ENCODE measurements at regions not wholly inside any gene's neighbourhood (a gene's known extent, or its start where the extent isn't known, plus 50 kb on each side); places are given as distances from the start of the nearest gene placed in this dataset.

GRCh38 chrX:84611843-84612636 lies 109.8 kb upstream of the HDX start:
- DNase-seq (ENCODE audit: low read depth): no peak
- H3K4me3 ChIP-seq (ENCODE audit: low read depth, low read length): no peak overlapping the region
- TF ChIP-seq, protein P1, sequence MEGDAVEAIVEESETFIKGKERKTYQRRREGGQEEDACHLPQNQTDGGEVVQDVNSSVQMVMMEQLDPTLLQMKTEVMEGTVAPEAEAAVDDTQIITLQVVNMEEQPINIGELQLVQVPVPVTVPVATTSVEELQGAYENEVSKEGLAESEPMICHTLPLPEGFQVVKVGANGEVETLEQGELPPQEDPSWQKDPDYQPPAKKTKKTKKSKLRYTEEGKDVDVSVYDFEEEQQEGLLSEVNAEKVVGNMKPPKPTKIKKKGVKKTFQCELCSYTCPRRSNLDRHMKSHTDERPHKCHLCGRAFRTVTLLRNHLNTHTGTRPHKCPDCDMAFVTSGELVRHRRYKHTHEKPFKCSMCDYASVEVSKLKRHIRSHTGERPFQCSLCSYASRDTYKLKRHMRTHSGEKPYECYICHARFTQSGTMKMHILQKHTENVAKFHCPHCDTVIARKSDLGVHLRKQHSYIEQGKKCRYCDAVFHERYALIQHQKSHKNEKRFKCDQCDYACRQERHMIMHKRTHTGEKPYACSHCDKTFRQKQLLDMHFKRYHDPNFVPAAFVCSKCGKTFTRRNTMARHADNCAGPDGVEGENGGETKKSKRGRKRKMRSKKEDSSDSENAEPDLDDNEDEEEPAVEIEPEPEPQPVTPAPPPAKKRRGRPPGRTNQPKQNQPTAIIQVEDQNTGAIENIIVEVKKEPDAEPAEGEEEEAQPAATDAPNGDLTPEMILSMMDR (IDR thresholded peaks at IDR 0.05; ENCODE audit: low read depth, low read length, missing control alignments): no peak
- in situ Hi-C loops (cut with HindIII; ENCODE audit: low sequenced_read_pairs): no loop called here

DNA sequence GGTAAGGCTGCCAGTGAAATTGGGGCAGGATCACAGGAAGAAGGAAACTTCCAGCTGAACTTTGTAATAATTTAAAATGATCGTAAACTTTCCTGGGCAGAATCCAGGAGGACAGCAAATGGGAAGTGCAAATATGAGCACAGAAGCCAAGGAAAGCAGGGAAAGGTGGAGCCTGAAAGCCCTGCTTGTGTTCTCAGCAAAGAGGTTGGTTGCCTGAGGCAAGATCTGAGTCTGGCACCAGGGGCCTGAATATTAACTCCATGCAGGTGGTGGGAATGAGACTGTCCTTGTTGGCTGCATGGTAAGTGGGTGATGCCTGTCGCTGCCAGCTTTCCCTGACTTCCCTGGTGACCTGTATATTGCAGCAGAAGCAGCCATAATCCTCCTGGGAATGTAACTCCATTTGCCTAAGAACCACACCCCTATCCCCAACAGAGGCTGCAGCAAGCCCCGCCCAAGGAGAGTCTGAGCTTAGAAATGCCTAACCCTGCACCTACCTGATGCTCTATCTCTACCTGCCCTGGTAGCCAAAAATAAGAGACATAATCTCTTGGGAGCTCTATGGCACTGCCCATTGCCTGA lies 132.0 kb upstream of the HDX start:
- TF ChIP-seq, protein P1 (IDR thresholded peaks at IDR 0.05; ENCODE audit: low read depth, low read length, missing control alignments): no peak
- H3K4me3 ChIP-seq (ENCODE audit: low read depth, low read length): no peak overlapping the region
- in situ Hi-C loops (cut with HindIII; ENCODE audit: low sequenced_read_pairs): no loop called here
- DNase-seq (ENCODE audit: low read depth): no peak

- no peak for DNase-seq (ENCODE audit: low read depth)
- H3K4me3 ChIP-seq (ENCODE audit: low read depth, low read length): no peak overlapping the region
- in situ Hi-C loops (cut with HindIII; ENCODE audit: low sequenced_read_pairs): no loop called here
- TF ChIP-seq, protein P1 (IDR thresholded peaks at IDR 0.05; ENCODE audit: low read depth, low read length, missing control alignments): no peak
Observed at GRCh38 chrX:84666086-84666485, 163.8 kb upstream of the HDX start.

- TF ChIP-seq, protein P1 (IDR thresholded peaks at IDR 0.05; ENCODE audit: low read depth, low read length, missing control alignments): no peak
- in situ Hi-C loops (cut with HindIII; ENCODE audit: low sequenced_read_pairs): no loop called here
- H3K4me3 ChIP-seq (ENCODE audit: low read depth, low read length): no peak overlapping the region
- no peak for DNase-seq (ENCODE audit: low read depth)
Observed at GRCh38 chrX:84690228-84690627, 188.0 kb upstream of the HDX start.

- H3K4me3 ChIP-seq (ENCODE audit: low read depth, low read length): no peak overlapping the region
- TF ChIP-seq, protein P1 (IDR thresholded peaks at IDR 0.05; ENCODE audit: low read depth, low read length, missing control alignments): no peak
- in situ Hi-C loops (cut with HindIII; ENCODE audit: low sequenced_read_pairs): no loop called here
- DNase-seq (ENCODE audit: low read depth): no peak
Observed at GRCh38 chrX:84709987-84710386, 207.7 kb upstream of the HDX start.

- in situ Hi-C loops (cut with HindIII; ENCODE audit: low sequenced_read_pairs): no loop called here
- DNase-seq (ENCODE audit: low read depth): no peak
- TF ChIP-seq, protein P1 (IDR thresholded peaks at IDR 0.05; ENCODE audit: low read depth, low read length, missing control alignments): no peak
- no peak overlapping the region for H3K4me3 ChIP-seq (ENCODE audit: low read depth, low read length)
Observed at GRCh38 chrX:84710611-84711010, 208.4 kb upstream of the HDX start.

Data from astrocyte of the cerebellum (primary cell).